ENCODE measurements at regions not wholly inside any gene's neighbourhood (a gene's known extent, or its start where the extent isn't known, plus 50 kb on each side); places are given as distances from the start of the nearest gene placed in this dataset.
"Not testable (repeated sequence)": the region's sequence is repeated elsewhere in the genome, so short reads cannot be mapped to it uniquely, and the experiment has no call there.

GRCh38 chr2:64937314-64937686, 51.9 kb upstream of the SLC1A4 start:
- not testable (repeated sequence) for TF ChIP-seq POLR2A (IDR thresholded peaks at IDR 0.05); POLR2AphosphoS5 (IDR thresholded peaks at IDR 0.05); EP300 (IDR thresholded peaks at IDR 0.05; ENCODE audit: low read depth)
- TF ChIP-seq, protein P1, sequence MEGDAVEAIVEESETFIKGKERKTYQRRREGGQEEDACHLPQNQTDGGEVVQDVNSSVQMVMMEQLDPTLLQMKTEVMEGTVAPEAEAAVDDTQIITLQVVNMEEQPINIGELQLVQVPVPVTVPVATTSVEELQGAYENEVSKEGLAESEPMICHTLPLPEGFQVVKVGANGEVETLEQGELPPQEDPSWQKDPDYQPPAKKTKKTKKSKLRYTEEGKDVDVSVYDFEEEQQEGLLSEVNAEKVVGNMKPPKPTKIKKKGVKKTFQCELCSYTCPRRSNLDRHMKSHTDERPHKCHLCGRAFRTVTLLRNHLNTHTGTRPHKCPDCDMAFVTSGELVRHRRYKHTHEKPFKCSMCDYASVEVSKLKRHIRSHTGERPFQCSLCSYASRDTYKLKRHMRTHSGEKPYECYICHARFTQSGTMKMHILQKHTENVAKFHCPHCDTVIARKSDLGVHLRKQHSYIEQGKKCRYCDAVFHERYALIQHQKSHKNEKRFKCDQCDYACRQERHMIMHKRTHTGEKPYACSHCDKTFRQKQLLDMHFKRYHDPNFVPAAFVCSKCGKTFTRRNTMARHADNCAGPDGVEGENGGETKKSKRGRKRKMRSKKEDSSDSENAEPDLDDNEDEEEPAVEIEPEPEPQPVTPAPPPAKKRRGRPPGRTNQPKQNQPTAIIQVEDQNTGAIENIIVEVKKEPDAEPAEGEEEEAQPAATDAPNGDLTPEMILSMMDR (IDR thresholded peaks at IDR 0.05) = not testable (repeated sequence)

Data from transverse colon (tissue), 4 donors.